ENCODE measurements at regions not wholly inside any gene's neighbourhood (a gene's known extent, or its start where the extent isn't known, plus 50 kb on each side); places are given as distances from the start of the nearest gene placed in this dataset.

DNA sequence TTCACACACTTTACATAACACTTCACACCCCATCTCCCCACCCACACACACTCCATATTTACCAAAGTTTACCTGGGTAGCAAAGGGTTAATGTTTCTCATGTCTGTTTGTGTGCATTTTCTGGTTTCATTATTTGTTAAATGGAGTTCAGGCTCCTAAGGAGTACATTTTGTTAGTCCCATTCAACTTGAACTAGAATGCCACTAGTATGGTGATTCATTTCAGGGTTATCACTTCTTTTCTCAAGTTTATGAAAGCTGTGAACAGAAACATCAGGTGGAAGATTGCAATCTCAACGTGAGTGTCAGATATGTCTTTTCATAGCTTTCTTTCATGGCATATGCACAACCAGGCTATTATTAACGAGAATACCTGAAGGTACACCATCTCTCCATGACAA is 1027.5 kb downstream of the GATA3 start:
- DNase-seq (no peak), FAIRE-seq (no peak)
- no peak overlapping the region for H3K4me3 ChIP-seq (ENCODE audit: low read length in 3 of 3)
- no peaks in the 10 kb centered on the region for H3K9me3 ChIP-seq (ENCODE audit: control insufficient read depth in 2 of 3, insufficient read depth in 1 of 3, low read length in 3 of 3)
- no peaks in the 10 kb centered on the region for H3K27me3 ChIP-seq (ENCODE audit: control insufficient read depth, insufficient read depth, low read length)
- TF ChIP-seq, protein P1, sequence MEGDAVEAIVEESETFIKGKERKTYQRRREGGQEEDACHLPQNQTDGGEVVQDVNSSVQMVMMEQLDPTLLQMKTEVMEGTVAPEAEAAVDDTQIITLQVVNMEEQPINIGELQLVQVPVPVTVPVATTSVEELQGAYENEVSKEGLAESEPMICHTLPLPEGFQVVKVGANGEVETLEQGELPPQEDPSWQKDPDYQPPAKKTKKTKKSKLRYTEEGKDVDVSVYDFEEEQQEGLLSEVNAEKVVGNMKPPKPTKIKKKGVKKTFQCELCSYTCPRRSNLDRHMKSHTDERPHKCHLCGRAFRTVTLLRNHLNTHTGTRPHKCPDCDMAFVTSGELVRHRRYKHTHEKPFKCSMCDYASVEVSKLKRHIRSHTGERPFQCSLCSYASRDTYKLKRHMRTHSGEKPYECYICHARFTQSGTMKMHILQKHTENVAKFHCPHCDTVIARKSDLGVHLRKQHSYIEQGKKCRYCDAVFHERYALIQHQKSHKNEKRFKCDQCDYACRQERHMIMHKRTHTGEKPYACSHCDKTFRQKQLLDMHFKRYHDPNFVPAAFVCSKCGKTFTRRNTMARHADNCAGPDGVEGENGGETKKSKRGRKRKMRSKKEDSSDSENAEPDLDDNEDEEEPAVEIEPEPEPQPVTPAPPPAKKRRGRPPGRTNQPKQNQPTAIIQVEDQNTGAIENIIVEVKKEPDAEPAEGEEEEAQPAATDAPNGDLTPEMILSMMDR (IDR thresholded peaks at IDR 0.05; ENCODE audit: borderline replicate concordance, extremely low read depth, insufficient read depth): no peak
- no peaks in the 10 kb centered on the region for H3K4me1 ChIP-seq (ENCODE audit: control insufficient read depth in 2 of 3, insufficient read depth in 2 of 3, low read depth in 1 of 3, low read length in 3 of 3)
- H3K27ac ChIP-seq (ENCODE audit: low read depth in 2 of 2, low read length in 2 of 2): no peak overlapping the region
- intact Hi-C loops (cut with DNase I): no loop called here
- no peak overlapping the region for H3K9ac ChIP-seq (ENCODE audit: low read length in 3 of 3)
- no peaks in the 10 kb centered on the region for H3K36me3 ChIP-seq (ENCODE audit: control insufficient read depth in 2 of 3, insufficient read depth in 3 of 3, low read length in 3 of 3)

DNA sequence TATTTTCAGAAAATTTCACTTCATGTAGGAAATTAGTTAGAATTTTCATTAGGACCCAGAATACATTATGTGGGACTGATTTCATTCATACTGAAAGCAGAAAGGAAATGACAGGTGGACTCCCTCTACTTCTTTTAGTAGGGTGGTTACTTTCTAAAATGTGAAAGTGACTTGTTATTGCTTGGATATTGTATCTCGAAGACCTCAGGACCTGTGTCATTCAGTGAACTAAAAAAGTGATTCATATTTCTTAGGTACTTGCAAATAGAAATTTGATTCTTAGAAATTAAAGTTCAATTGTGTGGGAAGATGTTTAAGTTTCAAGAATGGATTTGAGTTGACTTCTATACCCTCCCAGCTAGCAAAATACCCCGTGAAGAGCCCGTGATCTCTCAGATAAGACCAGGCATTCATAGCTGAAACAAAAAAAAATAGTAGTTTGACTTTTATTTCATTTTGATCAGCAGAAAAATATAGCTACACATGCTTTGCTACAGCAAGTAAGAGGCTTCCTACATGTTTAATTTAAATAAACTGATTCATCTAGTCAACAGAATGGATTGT is 1037.1 kb downstream of the GATA3 start:
- Histone ChIP-seq H3K4me1 (ENCODE audit: control insufficient read depth in 2 of 3, insufficient read depth in 2 of 3, low read depth in 1 of 3, low read length in 3 of 3) (no peaks in the 10 kb centered on the region), H3K9me3 (ENCODE audit: control insufficient read depth in 2 of 3, insufficient read depth in 1 of 3, low read length in 3 of 3) (no peaks in the 10 kb centered on the region), H3K36me3 (ENCODE audit: control insufficient read depth in 2 of 3, insufficient read depth in 3 of 3, low read length in 3 of 3) (no peaks in the 10 kb centered on the region), H3K9ac (ENCODE audit: low read length in 3 of 3) (no peak overlapping the region), H3K27me3 (ENCODE audit: control insufficient read depth, insufficient read depth, low read length) (no peaks in the 10 kb centered on the region), H3K4me3 (ENCODE audit: low read length in 3 of 3) (no peak overlapping the region), H3K27ac (ENCODE audit: low read depth in 2 of 2, low read length in 2 of 2) (no peak overlapping the region)
- FAIRE-seq: no peak
- intact Hi-C loops (cut with DNase I): no loop called here
- no peak for DNase-seq
- TF ChIP-seq, protein P1 (IDR thresholded peaks at IDR 0.05; ENCODE audit: borderline replicate concordance, extremely low read depth, insufficient read depth): no peak

DNA sequence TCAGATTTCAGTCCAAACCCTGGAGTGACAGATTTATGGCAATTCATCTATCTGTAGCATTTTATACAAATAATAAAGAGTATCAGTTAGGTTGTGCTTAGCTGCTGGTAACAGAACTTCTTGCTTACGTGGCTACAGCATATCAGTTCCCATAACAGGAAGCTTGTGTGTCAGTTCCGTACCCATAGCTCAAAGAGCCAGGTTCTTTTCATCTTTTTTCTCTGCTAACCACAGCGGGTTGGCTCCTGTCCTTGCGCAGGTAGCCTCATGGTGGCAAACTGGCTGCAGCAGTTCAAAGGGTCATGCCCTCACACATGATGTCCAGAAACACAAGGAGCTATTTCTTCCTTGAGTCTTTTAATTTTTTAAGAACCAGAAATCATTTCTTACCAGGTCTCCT is 1041.8 kb downstream of the GATA3 start:
- intact Hi-C loops (cut with DNase I): no loop called here
- Histone ChIP-seq H3K9me3 (ENCODE audit: control insufficient read depth in 2 of 3, insufficient read depth in 1 of 3, low read length in 3 of 3) (no peaks in the 10 kb centered on the region), H3K27ac (ENCODE audit: low read depth in 2 of 2, low read length in 2 of 2) (no peak overlapping the region), H3K36me3 (ENCODE audit: control insufficient read depth in 2 of 3, insufficient read depth in 3 of 3, low read length in 3 of 3) (no peaks in the 10 kb centered on the region), H3K9ac (ENCODE audit: low read length in 3 of 3) (no peak overlapping the region), H3K27me3 (ENCODE audit: control insufficient read depth, insufficient read depth, low read length) (no peaks in the 10 kb centered on the region), H3K4me3 (ENCODE audit: low read length in 3 of 3) (no peak overlapping the region), H3K4me1 (ENCODE audit: control insufficient read depth in 2 of 3, insufficient read depth in 2 of 3, low read depth in 1 of 3, low read length in 3 of 3) (no peaks in the 10 kb centered on the region)
- no peak for DNase-seq
- TF ChIP-seq, protein P1 (IDR thresholded peaks at IDR 0.05; ENCODE audit: borderline replicate concordance, extremely low read depth, insufficient read depth): no peak
- no peak for FAIRE-seq

Data from kidney (tissue), 13 donors.